ENCODE measurements at regions not wholly inside any gene's neighbourhood (a gene's known extent, or its start where the extent isn't known, plus 50 kb on each side); places are given as distances from the start of the nearest gene placed in this dataset.

DNA sequence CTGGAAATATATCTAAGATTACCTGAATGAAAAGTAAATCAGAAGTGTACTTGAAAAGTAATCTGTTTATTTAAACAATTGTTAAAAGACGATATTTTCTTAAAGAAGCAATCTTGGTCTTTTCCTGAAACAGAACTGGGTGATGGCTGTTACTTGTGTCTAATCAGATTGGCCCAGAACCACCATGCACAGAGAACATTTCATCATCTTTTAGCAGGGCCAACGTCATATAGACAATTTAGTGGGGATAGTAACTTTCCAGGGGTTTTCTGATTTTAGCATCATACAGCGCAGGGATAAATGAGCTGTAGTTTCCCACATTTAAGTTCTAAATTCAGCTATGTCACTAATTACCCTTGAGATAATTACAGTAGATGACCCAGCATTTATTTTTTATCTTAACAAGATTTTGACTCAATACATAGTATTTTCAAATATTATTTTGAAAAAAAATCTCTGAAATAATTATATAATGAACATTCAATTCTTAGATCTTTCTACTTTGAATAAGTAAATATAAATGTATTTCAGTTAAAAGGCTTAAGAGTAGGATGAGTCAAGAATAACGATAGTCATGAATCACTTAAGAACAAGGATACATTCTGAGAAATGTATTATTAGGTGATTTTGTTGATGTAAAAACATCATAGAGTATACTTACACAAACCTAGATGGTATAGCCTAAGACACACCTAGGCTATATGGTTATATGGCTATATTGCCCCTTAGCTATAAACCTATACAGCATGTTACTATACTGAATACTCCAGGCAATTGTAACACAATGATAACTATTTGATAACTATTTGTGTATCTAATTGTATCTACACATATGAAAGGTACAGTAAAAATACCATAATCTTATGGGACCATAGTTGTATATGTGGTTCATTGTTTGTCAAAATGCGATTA is 103.8 kb upstream of the MME start:
- TF ChIP-seq CTCF (IDR thresholded peaks at IDR 0.05): no peak
- TF ChIP-seq CHD2 (IDR thresholded peaks at IDR 0.05; ENCODE audit: low read length, partially characterized antibody): no peak
- TF ChIP-seq, protein P1, sequence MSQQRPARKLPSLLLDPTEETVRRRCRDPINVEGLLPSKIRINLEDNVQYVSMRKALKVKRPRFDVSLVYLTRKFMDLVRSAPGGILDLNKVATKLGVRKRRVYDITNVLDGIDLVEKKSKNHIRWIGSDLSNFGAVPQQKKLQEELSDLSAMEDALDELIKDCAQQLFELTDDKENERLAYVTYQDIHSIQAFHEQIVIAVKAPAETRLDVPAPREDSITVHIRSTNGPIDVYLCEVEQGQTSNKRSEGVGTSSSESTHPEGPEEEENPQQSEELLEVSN (IDR thresholded peaks at IDR 0.05; ENCODE audit: borderline replicate concordance, low read depth): no peak
- no peak for TF ChIP-seq JUN (IDR thresholded peaks at IDR 0.05)
- no peak for TF ChIP-seq POLR2A (IDR thresholded peaks at IDR 0.05; ENCODE audit: low read length)
- TF ChIP-seq REST (IDR thresholded peaks at IDR 0.05): no peak
- TF ChIP-seq MAX (IDR thresholded peaks at IDR 0.05): no peak
- no peak for TF ChIP-seq CHD4 (IDR thresholded peaks at IDR 0.05; ENCODE audit: borderline replicate concordance)
- TF ChIP-seq RAD21 (conservative IDR thresholded peaks at IDR 0.05 in 1 of 2, IDR thresholded peaks at IDR 0.05 in 1 of 2): no peak
- no peak for TF ChIP-seq TP53 (CRISPR knock-in tag; IDR thresholded peaks at IDR 0.05)
- TF ChIP-seq GATA3 (IDR thresholded peaks at IDR 0.05; ENCODE audit: borderline replicate concordance): no peak
- TF ChIP-seq JUNB (IDR thresholded peaks at IDR 0.05): no peak
- no peak for TF ChIP-seq EHMT2 (IDR thresholded peaks at IDR 0.05; ENCODE audit: low read depth)
- no peak for TF ChIP-seq POLR2AphosphoS2 (conservative IDR thresholded peaks at IDR 0.05; ENCODE audit: low read length)

All from A549 (cell line).